IMR-90 (cell line): ENCODE measurements at regions not wholly inside any gene's neighbourhood (a gene's known extent, or its start where the extent isn't known, plus 50 kb on each side); places are given as distances from the start of the nearest gene placed in this dataset.

Experiments
- ATAC-seq: fragments of 200-7000 bp; cut with Tn5 transposase; 2 replicates; pipeline ENCODE4 v1.9.1; 2020; ENCODE audit warnings: low read depth, mild to moderate bottlenecking, moderate library complexity
- BruUV-seq: library from RNA; stranded (reverse); fragments of 400-500 nt; replicated peaks from 2 replicates; lab custom pipeline; 2021; lab: Mats Ljungman, UMichigan
- CTCF ChIA-PET: fragments of 300-600 bp; formaldehyde crosslinking; extraction: SDS; loops from one replicate; lab custom pipeline; 2021; ENCODE audit warnings: antibody characterized with exemption; lab: Yijun Ruan, JAX
- POLR2A ChIA-PET: fragments of 300-600 bp; sonication (Branson Sonifier 250); formaldehyde crosslinking; loops from one replicate; lab custom pipeline; 2022; ENCODE audit warnings: antibody characterized with exemption; ENCODE audit not compliant: unreplicated experiment; lab: Charles Lee
- DNase-seq: peaks from one replicate; pipeline ENCODE4 v3.0.0; 2013
- H2AFZ ChIP-seq: replicated peaks from 2 replicates; pipeline ENCODE3; 2013; ENCODE audit warnings: low read length, mild to moderate bottlenecking; ENCODE audit not compliant: poor library complexity
- H2AK5ac ChIP-seq: 2 replicates; pipeline ENCODE4 v1.6.1; 2013; ENCODE audit warnings: low read depth, low read length, inconsistent platforms
- H2AK9ac ChIP-seq: replicated peaks from 2 replicates; pipeline ENCODE3; 2013; ENCODE audit warnings: mild to moderate bottlenecking, low read depth, low read length, moderate library complexity; ENCODE audit not compliant: poor library complexity
- H2BK120ac ChIP-seq: 2 replicates; pipeline ENCODE4 v1.6.1; 2013; ENCODE audit warnings: low read depth, low read length, inconsistent platforms
- H2BK15ac ChIP-seq: 3 replicates; pipeline ENCODE4 v1.6.1; 2013; ENCODE audit warnings: low read depth, low read length, inconsistent platforms
- H2BK20ac ChIP-seq: 2 replicates; pipeline ENCODE4 v1.6.1; 2013; ENCODE audit warnings: low read depth, mild to moderate bottlenecking, inconsistent platforms, low read length, moderate library complexity
- H2BK5ac ChIP-seq: 2 replicates; pipeline ENCODE4 v1.6.1; 2013; ENCODE audit warnings: mild to moderate bottlenecking, low read depth, low read length, inconsistent platforms; ENCODE audit not compliant: poor library complexity, severe bottlenecking
- H3K14ac ChIP-seq: replicated peaks from 2 replicates; pipeline ENCODE4 v1.6.1; 2013; ENCODE audit warnings: low read depth, low read length, inconsistent platforms
- H3K18ac ChIP-seq: 2 replicates; pipeline ENCODE4 v1.6.1; 2013; ENCODE audit warnings: low read depth, low read length, control low read depth
- H3K23ac ChIP-seq: 2 replicates; pipeline ENCODE4 v1.6.1; 2013; ENCODE audit warnings: low read depth, low read length, inconsistent platforms
- H3K27ac ChIP-seq: 2 replicates; pipeline ENCODE4 v1.5.1; 2013; ENCODE audit warnings: mild to moderate bottlenecking, control low read depth, low read length; ENCODE audit not compliant: insufficient read depth
- H3K27me3 ChIP-seq: 2 replicates; pipeline ENCODE4 v1.6.1; 2013; ENCODE audit warnings: low read length; ENCODE audit not compliant: control insufficient read depth, insufficient read depth
- H3K36me3 ChIP-seq: 2 replicates; pipeline ENCODE4 v1.6.1; 2013; ENCODE audit warnings: low read length, mixed read lengths; ENCODE audit not compliant: control insufficient read depth, insufficient read depth
- H3K4ac ChIP-seq: 2 replicates; pipeline ENCODE4 v1.6.1; 2013; ENCODE audit warnings: low read depth, low read length, inconsistent platforms
- H3K4me1 ChIP-seq: 2 replicates; pipeline ENCODE4 v1.6.1; 2013; ENCODE audit warnings: low read length, mixed read lengths; ENCODE audit not compliant: control insufficient read depth, insufficient read depth
- H3K4me2 ChIP-seq: 2 replicates; pipeline ENCODE4 v1.6.1; 2013; ENCODE audit warnings: low read depth, mild to moderate bottlenecking, control low read depth, low read length, moderate library complexity
- H3K4me3 ChIP-seq: 2 replicates; pipeline ENCODE4 v1.5.1; 2013; ENCODE audit warnings: low read depth, mild to moderate bottlenecking, control low read depth, low read length, moderate library complexity; ENCODE audit not compliant: insufficient read depth
- H3K56ac ChIP-seq: 2 replicates; pipeline ENCODE4 v1.6.1; 2013; ENCODE audit warnings: low read length, inconsistent platforms; ENCODE audit not compliant: insufficient read depth; ENCODE audit errors: extremely low read depth
- H3K79me1 ChIP-seq, 2 experiments: 2 replicates each; pipeline ENCODE4 v1.6.1; 2013; ENCODE audit warnings: low read length in 2 of 2, inconsistent platforms in 1 of 2, low read depth in 1 of 2
- H3K9ac ChIP-seq: 2 replicates; pipeline ENCODE4 v1.6.1; 2013; ENCODE audit warnings: low read depth, low read length, control low read depth
- H3K9me1 ChIP-seq: 2 replicates; pipeline ENCODE4 v1.6.1; 2013; ENCODE audit warnings: low read length, inconsistent platforms; ENCODE audit not compliant: insufficient read depth
- H3K9me3 ChIP-seq: 2 replicates; pipeline ENCODE4 v1.6.1; 2013; ENCODE audit warnings: low read length; ENCODE audit not compliant: control insufficient read depth, insufficient read depth
- H4K20me1 ChIP-seq: 2 replicates; pipeline ENCODE4 v1.6.1; 2013; ENCODE audit warnings: low read length, inconsistent platforms; ENCODE audit not compliant: insufficient read depth
- H4K5ac ChIP-seq: 2 replicates; pipeline ENCODE4 v1.6.1; 2013; ENCODE audit warnings: mild to moderate bottlenecking, low read depth, low read length, control low read depth
- H4K8ac ChIP-seq, 2 experiments: 2 replicates each; pipeline ENCODE4 v1.6.1; 2013; ENCODE audit warnings: low read depth in 2 of 2, low read length in 2 of 2, control low read depth in 1 of 2, inconsistent platforms in 1 of 2
- H4K91ac ChIP-seq: 2 replicates; pipeline ENCODE4 v1.6.1; 2013; ENCODE audit warnings: low read depth, low read length, inconsistent platforms; ENCODE audit not compliant: insufficient read depth
- SMC3 ChIP-seq: fragments of 150-350 bp; IDR thresholded peaks from 2 replicates; pipeline ENCODE4 v1.6.1; 2016; ENCODE audit warnings: low read depth, mild to moderate bottlenecking, antibody characterized with exemption, low read length, moderate library complexity
- USF2 ChIP-seq: fragments of 150-350 bp; IDR thresholded peaks from 2 replicates; pipeline ENCODE4 v1.6.1; 2017; ENCODE audit warnings: mild to moderate bottlenecking, antibody characterized with exemption, low read length, low read depth
- WGBS, 2 experiments: methylation state at CpG; one replicate each; pipeline versions ENCODE4 v1.1.5 to v1.1.7; 2013; ENCODE audit warnings: missing lambda C conversion rate in 2 of 2; ENCODE audit not compliant: insufficient read length in 1 of 2; ENCODE audit errors: extremely low coverage in 2 of 2; 5-methylcytosine and 5-hydroxymethylcytosine counted together
- dilution Hi-C: fragments of 300-500 bp; cut with HindIII; formaldehyde crosslinking; loops from one replicate; pipeline ENCODE4 v1.14.3; 2018; ENCODE audit warnings: low sequenced_read_pairs; ENCODE audit not compliant: unreplicated experiment
- in situ Hi-C: fragments of 300-500 bp; cut with MboI; formaldehyde crosslinking; loops from 3 replicates; pipeline ENCODE4 v1.14.3; 2019; ENCODE audit warnings: low sequenced_read_pairs, inconsistent platforms, mixed read lengths
- intact Hi-C: fragments of 100-400 bp; cut with micrococcal nuclease; formaldehyde crosslinking; loops from 2 replicates; pipeline ENCODE4 v1.10.0; 2022

- Histone ChIP-seq H4K91ac (no peak overlapping the region), H3K4me3 (no peak overlapping the region), H3K14ac (no peak overlapping the region), H4K20me1 (no peaks in the 10 kb centered on the region), H3K23ac (no peak overlapping the region), H3K36me3 (no peaks in the 10 kb centered on the region), H3K79me1 (no peaks in the 10 kb centered on the region), H2AFZ (no peak overlapping the region), H3K56ac (no peak overlapping the region), H4K8ac (no peak overlapping the region), H3K18ac (no peak overlapping the region), H3K4me2 (no peak overlapping the region), H3K27ac (no peak overlapping the region), H3K4ac (no peak overlapping the region), H2BK120ac (no peak overlapping the region), H3K27me3 (no peaks in the 10 kb centered on the region), H2AK5ac (no peak overlapping the region), H2BK5ac (no peak overlapping the region), H3K9ac (no peak overlapping the region), H2AK9ac (no peak overlapping the region), H2BK15ac (no peak overlapping the region), H4K5ac (no peak overlapping the region), H3K9me3 (peaks cover 15% of the 10 kb centered on the region), H3K4me1 (no peaks in the 10 kb centered on the region), H3K9me1 (no peaks in the 10 kb centered on the region), H2BK20ac (no peak overlapping the region)
- BruUV-seq = no TSS peak
- POLR2A ChIA-PET = no interaction called here
- dilution Hi-C loops (no loop called here), in situ Hi-C loops (no loop called here), intact Hi-C loops (no loop called here)
- DNase-seq (no peak), ATAC-seq (no peak)
- CTCF ChIA-PET = no interaction called here
- 60% methylated on average over 1 of the region's 2 CpGs; no CpG with 5 or more reads in 1 of the 2 experiments for WGBS, 2 experiments
- no peak for TF ChIP-seq USF2
- no peak for TF ChIP-seq SMC3
Observed at GRCh38 chr12:118495296-118495695, 118.9 kb downstream of the SUDS3 start.
